ENCODE measurements at regions not wholly inside any gene's neighbourhood (a gene's known extent, or its start where the extent isn't known, plus 50 kb on each side); places are given as distances from the start of the nearest gene placed in this dataset.

- TF ChIP-seq POLR2A (IDR thresholded peaks at IDR 0.05) (no peak), CTCF (IDR thresholded peaks at IDR 0.05) (no peak)
Observed at GRCh38 chr1:228824366-228824765, 89.1 kb downstream of the RHOU start.
